ENCODE measurements at regions not wholly inside any gene's neighbourhood (a gene's known extent, or its start where the extent isn't known, plus 50 kb on each side); places are given as distances from the start of the nearest gene placed in this dataset.
A peak's percentile ranks its signal among the peaks of the same experiment; 100 is the strongest.

- no peak for DNase-seq
Observed at GRCh38 chr12:76611533-76611932, 52.0 kb upstream of the OSBPL8 start.

GRCh38 chr12:76614364-76614763, 54.8 kb upstream of the OSBPL8 start:
- DNase-seq = no peak

- DNase-seq = no peak
Observed at GRCh38 chr12:76618031-76618430, 58.5 kb upstream of the OSBPL8 start.

GRCh38 chr12:76621582-76622024, 62.0 kb upstream of the OSBPL8 start:
- peak in 1 of 2 experiments; percentile 65 for DNase-seq

GRCh38 chr12:76622351-76622750, 62.8 kb upstream of the OSBPL8 start:
- DNase-seq = no peak

- no peak for DNase-seq
Observed at GRCh38 chr12:76622915-76623314, 63.3 kb upstream of the OSBPL8 start.

GRCh38 chr12:76623931-76624330, 64.4 kb upstream of the OSBPL8 start:
- no peak for DNase-seq

GRCh38 chr12:76627346-76628135, 68.0 kb upstream of the OSBPL8 start:
- no peak for DNase-seq

GRCh38 chr12:76628745-76629144, 69.2 kb upstream of the OSBPL8 start:
- no peak for DNase-seq

- DNase-seq = no peak
Observed at GRCh38 chr12:76631741-76632140, 72.2 kb upstream of the OSBPL8 start.

- no peak for DNase-seq
Observed at GRCh38 chr12:76633415-76633814, 73.8 kb upstream of the OSBPL8 start.

GRCh38 chr12:76634133-76634532, 74.6 kb upstream of the OSBPL8 start:
- DNase-seq = no peak

GRCh38 chr12:76636121-76636692, 76.6 kb upstream of the OSBPL8 start:
- DNase-seq = no peak

GRCh38 chr12:76637807-76638206, 78.2 kb upstream of the OSBPL8 start:
- DNase-seq = no peak

- no peak for DNase-seq
Observed at GRCh38 chr12:76639646-76640045, 80.1 kb upstream of the OSBPL8 start.

GRCh38 chr12:76641073-76641472, 81.5 kb upstream of the OSBPL8 start:
- no peak for DNase-seq

GRCh38 chr12:76641961-76642360, 82.4 kb upstream of the OSBPL8 start:
- DNase-seq = no peak

GRCh38 chr12:76643438-76643837, 83.9 kb upstream of the OSBPL8 start:
- DNase-seq = no peak

- no peak for DNase-seq
Observed at GRCh38 chr12:76644950-76645349, 85.4 kb upstream of the OSBPL8 start.

- no peak for DNase-seq
Observed at GRCh38 chr12:76645934-76646333, 86.4 kb upstream of the OSBPL8 start.

GRCh38 chr12:76646366-76646765, 86.8 kb upstream of the OSBPL8 start:
- DNase-seq = no peak

GRCh38 chr12:76649099-76649498, 89.5 kb upstream of the OSBPL8 start:
- DNase-seq = no peak

- DNase-seq = no peak
Observed at GRCh38 chr12:76652402-76652801, 92.8 kb upstream of the OSBPL8 start.

GRCh38 chr12:76653342-76653741, 93.8 kb upstream of the OSBPL8 start:
- DNase-seq = no peak

- no peak for DNase-seq
Observed at GRCh38 chr12:76664731-76665130, 99.2 kb upstream of the ZDHHC17 start.

Measured in SW 1271 (cell line).